Immature natural killer cell (primary cell): ENCODE measurements at regions not wholly inside any gene's neighbourhood (a gene's known extent, or its start where the extent isn't known, plus 50 kb on each side); places are given as distances from the start of the nearest gene placed in this dataset.

Experiments used
- DNase-seq, 3 donors: peaks; one replicate each; pipeline ENCODE4 v3.0.0; 2022; ENCODE audit warnings: mixed read lengths in 1 of 3
- H3K27ac Mint-ChIP-seq, 6 donors: one replicate each; pipeline ENCODE4 v1.8.0; 2020; ENCODE audit warnings: mixed read lengths in 6 of 6, mild to moderate bottlenecking in 5 of 6, inconsistent platforms in 4 of 6, moderate library complexity in 3 of 6
- H3K27me3 Mint-ChIP-seq, 3 donors: one replicate each; pipeline ENCODE4 v1.8.0; 2020 to 2021; ENCODE audit warnings: low read depth in 3 of 3, mild to moderate bottlenecking in 3 of 3, mixed read lengths in 3 of 3, moderate library complexity in 3 of 3, inconsistent platforms in 1 of 3
- H3K36me3 Mint-ChIP-seq, 3 donors: one replicate each; pipeline ENCODE4 v1.8.0; 2020; ENCODE audit warnings: mixed read lengths in 3 of 3, inconsistent platforms in 2 of 3, mild to moderate bottlenecking in 2 of 3
- H3K4me1 Mint-ChIP-seq, 2 donors: one replicate each; pipeline ENCODE4 v1.8.0; 2020; ENCODE audit warnings: inconsistent platforms in 2 of 2, mild to moderate bottlenecking in 2 of 2, mixed read lengths in 2 of 2, moderate library complexity in 1 of 2
- H3K4me3 Mint-ChIP-seq, 5 donors: one replicate each; pipeline ENCODE4 v1.8.0; 2020; ENCODE audit warnings: mild to moderate bottlenecking in 5 of 5, mixed read lengths in 5 of 5, inconsistent platforms in 3 of 5, moderate library complexity in 3 of 5
- H3K9me3 Mint-ChIP-seq, 6 donors: one replicate each; pipeline ENCODE4 v1.8.0; 2020; ENCODE audit warnings: mild to moderate bottlenecking in 6 of 6, mixed read lengths in 6 of 6, inconsistent platforms in 4 of 6, moderate library complexity in 3 of 6

DNA sequence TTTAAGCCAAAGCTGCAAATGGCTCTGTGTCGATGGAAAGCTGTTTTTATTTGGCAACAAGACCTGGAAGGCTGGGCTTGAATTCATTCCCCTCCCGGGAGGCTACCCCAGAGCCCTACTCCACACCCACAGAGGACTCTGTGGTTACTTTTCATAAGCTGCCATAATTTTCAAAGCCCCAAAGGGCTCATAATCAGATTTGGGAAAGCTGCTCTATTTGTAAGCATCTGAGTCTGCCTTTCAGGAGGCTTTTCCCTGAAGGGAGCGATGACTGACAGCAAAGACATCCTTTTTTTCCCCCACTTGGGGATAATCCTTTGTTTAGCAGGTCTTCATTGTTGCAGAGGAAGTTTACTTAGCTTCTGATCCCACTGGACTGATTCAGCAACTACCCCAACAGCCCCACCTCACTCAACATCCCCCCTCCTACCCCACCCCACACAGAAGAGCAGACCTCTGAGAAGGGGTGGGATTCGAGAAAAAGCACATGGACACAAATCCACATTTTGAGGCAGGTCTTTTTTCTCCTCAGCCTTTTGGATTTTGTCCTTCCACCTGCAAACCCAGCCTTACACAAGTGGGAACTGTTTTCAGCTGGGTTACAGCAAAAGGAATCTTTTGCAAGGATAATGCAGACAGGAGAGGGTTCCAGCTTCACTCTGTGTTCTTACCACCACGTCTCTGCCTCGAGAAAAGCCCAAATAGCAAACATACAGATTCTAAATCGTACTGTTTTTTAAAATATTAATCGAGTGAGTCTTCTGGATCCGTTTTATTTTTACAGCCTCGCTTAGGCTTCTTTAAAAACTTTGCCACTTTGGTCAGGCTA, 244.4 kb upstream of the TUT7 start:
- Mint-ChIP-seq H3K4me1 (no peaks in the 10 kb centered on the region), H3K27ac (no peak overlapping the region), H3K4me3 (no peak overlapping the region), H3K36me3 (no peaks in the 10 kb centered on the region), H3K9me3 (peaks cover 0 to 3% (median 0%) of the 10 kb centered on the region in 6 donors), H3K27me3 (peaks cover 3 to 10% (median 4%) of the 10 kb centered on the region in 3 donors)
- no peak for DNase-seq

DNA sequence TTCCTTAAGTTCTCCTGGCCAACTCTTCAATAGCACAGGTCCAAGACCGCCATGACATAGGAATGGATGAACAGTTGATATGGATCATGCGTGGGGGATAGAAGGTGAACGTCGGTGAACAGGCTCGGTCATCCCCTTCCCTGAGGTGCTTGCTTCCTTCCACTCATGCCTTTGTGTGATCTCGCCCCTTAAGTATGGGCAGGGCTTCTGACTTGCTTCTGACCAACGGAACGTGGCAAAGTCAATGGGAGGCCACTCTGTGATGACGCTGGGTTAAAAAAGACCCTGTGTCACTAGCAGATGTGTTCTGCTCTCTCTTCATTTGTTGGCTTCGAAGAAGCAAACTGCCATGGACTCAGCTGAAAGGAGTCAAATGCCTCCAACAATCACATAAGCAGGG, 240.5 kb upstream of the TUT7 start:
- H3K27me3 Mint-ChIP-seq, result peaks cover 0 to 8% (median 6%) of the 10 kb centered on the region in 3 donors
- no peak overlapping the region for H3K4me3 Mint-ChIP-seq
- no peaks in the 10 kb centered on the region for H3K4me1 Mint-ChIP-seq
- H3K27ac Mint-ChIP-seq, result no peak overlapping the region
- no peaks in the 10 kb centered on the region for H3K36me3 Mint-ChIP-seq
- DNase-seq, result no peak
- peaks cover 0 to 3% (median 0%) of the 10 kb centered on the region in 6 donors for H3K9me3 Mint-ChIP-seq

DNA sequence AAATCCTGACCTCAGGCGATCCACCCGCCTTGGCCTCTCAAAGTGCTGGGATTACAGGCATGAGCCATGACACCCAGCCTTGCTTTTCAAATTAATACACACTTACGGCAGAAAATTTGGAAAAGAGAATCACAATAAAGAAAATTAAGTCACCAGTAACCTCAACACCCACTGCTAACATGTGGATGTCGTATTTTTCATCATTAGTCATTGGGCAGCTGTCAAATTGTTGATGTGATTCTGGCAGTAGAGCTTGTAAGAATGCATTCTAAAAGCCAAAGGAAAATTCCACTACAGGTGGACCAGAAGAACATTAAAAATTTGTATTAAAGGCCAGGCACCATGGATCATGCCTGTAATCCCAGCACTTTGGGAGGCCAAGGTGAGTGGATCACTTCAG, 237.3 kb upstream of the TUT7 start:
- Mint-ChIP-seq H3K4me3 (no peak overlapping the region), H3K36me3 (no peaks in the 10 kb centered on the region)

DNA sequence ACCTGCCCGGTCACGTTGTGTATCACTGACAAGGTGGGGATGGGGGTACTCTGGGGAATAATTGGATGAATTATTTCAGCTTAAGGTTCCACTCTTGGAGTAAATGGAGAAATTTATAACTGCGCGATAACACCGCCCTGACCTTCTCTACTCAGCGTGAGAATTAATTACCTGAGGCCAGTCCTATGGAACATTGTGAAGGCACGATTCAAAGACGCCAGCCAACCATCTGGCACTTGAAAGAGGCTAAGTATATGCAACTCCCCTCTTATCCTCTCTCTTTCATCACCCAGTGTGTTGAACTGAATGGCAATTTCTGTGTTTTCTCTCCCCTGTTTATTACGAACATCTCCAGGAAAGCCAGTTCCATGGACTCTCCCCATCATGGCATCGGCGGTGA, 235.5 kb upstream of the TUT7 start:
- peaks cover 4 to 7% of the 10 kb centered on the region in 2 donors for H3K4me1 Mint-ChIP-seq
- H3K4me3 Mint-ChIP-seq, result no peak overlapping the region
- no peak overlapping the region for H3K27ac Mint-ChIP-seq
- no peaks in the 10 kb centered on the region for H3K9me3 Mint-ChIP-seq
- no peak for DNase-seq
- H3K27me3 Mint-ChIP-seq, result peaks cover 0 to 14% (median 11%) of the 10 kb centered on the region in 3 donors
- H3K36me3 Mint-ChIP-seq, result no peaks in the 10 kb centered on the region

More for the DNA sequence above, 237.3 kb upstream of the TUT7 start:
- no peak for DNase-seq
- Mint-ChIP-seq H3K27ac (no peak overlapping the region), H3K9me3 (peaks cover 0 to 3% (median 0%) of the 10 kb centered on the region in 6 donors), H3K4me1 (no peaks in the 10 kb centered on the region), H3K27me3 (peaks cover 0 to 13% (median 12%) of the 10 kb centered on the region in 3 donors)

DNA sequence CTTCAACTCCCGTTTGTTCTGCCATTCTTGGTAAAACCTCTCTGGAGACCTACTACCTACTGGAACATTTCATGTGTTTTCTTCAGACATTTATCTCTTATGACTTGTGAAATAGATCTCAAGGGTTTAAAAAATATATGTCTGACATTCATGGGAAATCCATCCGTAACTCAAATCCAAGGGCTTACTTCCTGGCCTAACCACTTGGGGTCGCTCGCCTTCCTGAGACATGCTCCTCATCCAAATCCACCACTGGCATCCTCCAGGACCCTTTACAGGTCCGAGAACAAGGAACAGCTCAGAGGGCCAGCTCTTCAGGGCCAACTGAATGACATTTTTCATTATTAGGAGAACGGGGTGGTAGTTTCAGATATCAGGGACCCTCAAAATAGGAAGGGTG, 235.1 kb upstream of the TUT7 start:
- Mint-ChIP-seq H3K4me1 (peaks cover 4 to 7% of the 10 kb centered on the region in 2 donors), H3K36me3 (no peaks in the 10 kb centered on the region), H3K27me3 (peaks cover 0 to 14% (median 7%) of the 10 kb centered on the region in 3 donors), H3K9me3 (no peaks in the 10 kb centered on the region), H3K27ac (no peak overlapping the region), H3K4me3 (no peak overlapping the region)
- no peak for DNase-seq

DNA sequence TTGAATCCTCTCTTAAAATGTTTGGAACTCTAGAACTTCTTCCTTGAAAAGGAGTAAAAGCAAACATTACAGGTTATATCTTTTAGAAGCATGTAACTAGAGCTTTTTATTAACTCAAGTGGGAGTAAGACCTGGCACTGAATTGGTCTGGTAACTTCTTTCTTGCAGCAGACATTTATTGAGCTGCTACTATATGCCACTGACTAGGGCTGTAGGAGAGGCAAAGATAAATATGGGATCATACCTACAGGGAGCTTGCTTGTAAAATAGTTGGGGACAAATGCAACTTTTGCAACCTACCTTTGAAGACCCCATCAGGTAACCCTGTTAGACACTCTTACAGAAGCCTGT, 231.9 kb upstream of the TUT7 start:
- peaks cover 3 to 8% (median 7%) of the 10 kb centered on the region in 3 donors for H3K27me3 Mint-ChIP-seq
- peak overlapping the region in 4 of 5 donors; percentile 62 to 79 (median 70) for H3K4me3 Mint-ChIP-seq
- H3K9me3 Mint-ChIP-seq, result no peaks in the 10 kb centered on the region
- H3K4me1 Mint-ChIP-seq, result peaks cover 4 to 7% of the 10 kb centered on the region in 2 donors
- H3K27ac Mint-ChIP-seq, result peak overlapping the region in 3 of 6 donors; percentile 10 to 48 (median 21)
- DNase-seq, result no peak
- H3K36me3 Mint-ChIP-seq, result no peaks in the 10 kb centered on the region

DNA sequence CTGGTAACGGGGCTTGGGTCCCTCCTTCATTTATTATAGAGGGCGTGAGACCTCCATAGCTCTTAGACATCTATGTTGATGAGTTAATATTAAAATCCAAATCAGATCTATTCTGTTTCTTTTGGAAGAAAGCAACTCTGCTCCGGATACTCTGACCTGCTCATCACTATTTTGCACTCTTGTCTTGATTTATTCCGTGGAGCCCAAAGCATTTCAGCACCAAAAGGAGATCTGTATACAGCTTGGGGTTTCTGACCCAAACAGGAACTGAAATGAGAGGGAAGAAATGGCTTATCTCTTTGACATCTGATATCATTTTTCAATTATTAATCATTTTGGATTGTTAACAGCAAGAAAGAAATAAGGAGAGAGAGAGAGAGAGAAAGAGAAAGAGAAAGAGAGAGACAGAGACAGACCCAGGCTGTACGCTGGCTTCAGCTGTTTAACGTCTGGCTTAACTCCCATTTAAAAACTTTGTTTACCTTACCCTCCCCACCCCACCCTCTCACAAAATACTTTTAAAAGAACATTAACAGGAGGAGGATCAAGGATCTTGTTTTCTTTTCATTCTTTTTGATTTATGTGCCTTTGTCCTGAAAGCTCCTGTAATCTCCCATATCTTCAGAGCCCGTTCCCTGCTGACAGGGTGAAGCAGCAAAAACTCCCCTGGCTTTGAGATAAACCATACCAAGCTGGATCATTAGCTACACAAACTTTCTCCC, 231.4 kb upstream of the TUT7 start:
- H3K36me3 Mint-ChIP-seq, result no peaks in the 10 kb centered on the region
- H3K4me1 Mint-ChIP-seq, result peaks cover 4 to 7% of the 10 kb centered on the region in 2 donors
- peak overlapping the region in 4 of 6 donors; percentile 21 to 75 (median 66) for H3K27ac Mint-ChIP-seq
- no peak for DNase-seq
- H3K4me3 Mint-ChIP-seq, result peak overlapping the region in 4 of 5 donors; percentile 62 to 79 (median 70)
- peaks cover 3 to 8% (median 7%) of the 10 kb centered on the region in 3 donors for H3K27me3 Mint-ChIP-seq
- no peaks in the 10 kb centered on the region for H3K9me3 Mint-ChIP-seq

DNA sequence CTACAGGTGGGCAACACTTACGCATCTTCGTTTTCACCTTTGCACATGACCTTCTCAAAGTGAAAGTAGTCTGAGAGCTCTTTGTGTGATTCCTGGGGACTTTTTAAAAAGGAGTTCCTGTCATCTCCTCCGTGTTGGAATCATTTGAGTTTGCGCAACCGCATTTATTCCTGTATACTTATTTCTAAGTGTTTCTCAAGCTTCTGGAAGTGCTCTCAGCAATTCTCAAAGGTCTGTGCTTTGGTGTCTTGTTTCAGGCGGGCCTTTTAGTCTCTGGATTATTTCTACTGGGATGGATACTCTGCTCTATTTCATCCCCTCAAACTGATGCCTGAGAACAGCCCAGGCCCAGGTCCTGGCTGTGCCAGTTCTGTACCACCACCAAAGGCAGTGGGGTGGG, 226.5 kb upstream of the TUT7 start:
- Mint-ChIP-seq H3K9me3 (no peaks in the 10 kb centered on the region), H3K4me3 (no peak overlapping the region), H3K27me3 (peaks cover 2 to 6% (median 3%) of the 10 kb centered on the region in 3 donors)

DNA sequence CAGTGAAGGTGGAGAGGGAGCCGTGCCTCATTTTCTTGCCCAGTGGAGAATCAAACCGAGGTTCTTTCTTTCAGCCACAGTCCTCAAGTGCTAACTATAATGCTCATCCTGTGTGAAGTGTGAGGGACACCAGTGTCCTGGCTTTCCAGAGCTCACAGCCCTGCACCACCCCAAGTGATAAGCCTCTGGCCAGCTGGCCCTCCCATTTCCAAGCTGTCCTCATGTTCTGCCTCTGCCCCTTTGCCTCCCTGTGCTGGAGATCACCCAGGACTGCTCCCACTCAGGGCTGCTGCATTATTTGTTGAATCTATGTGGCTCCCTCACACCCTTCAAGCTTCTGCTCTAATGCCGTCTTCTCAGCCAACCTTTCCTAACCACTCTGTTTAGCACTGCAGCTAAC, 224.5 kb upstream of the TUT7 start:
- Mint-ChIP-seq H3K9me3 (no peaks in the 10 kb centered on the region), H3K27ac (no peak overlapping the region), H3K4me3 (no peak overlapping the region), H3K36me3 (no peaks in the 10 kb centered on the region), H3K4me1 (no peaks in the 10 kb centered on the region), H3K27me3 (peaks cover under 1 to 4% (median 3%) of the 10 kb centered on the region in 3 donors)
- DNase-seq, result no peak

More for the DNA sequence above, 226.5 kb upstream of the TUT7 start:
- DNase-seq, result no peak
- no peak overlapping the region for H3K27ac Mint-ChIP-seq
- H3K4me1 Mint-ChIP-seq, result peaks cover 4 to 6% of the 10 kb centered on the region in 2 donors
- no peaks in the 10 kb centered on the region for H3K36me3 Mint-ChIP-seq

DNA sequence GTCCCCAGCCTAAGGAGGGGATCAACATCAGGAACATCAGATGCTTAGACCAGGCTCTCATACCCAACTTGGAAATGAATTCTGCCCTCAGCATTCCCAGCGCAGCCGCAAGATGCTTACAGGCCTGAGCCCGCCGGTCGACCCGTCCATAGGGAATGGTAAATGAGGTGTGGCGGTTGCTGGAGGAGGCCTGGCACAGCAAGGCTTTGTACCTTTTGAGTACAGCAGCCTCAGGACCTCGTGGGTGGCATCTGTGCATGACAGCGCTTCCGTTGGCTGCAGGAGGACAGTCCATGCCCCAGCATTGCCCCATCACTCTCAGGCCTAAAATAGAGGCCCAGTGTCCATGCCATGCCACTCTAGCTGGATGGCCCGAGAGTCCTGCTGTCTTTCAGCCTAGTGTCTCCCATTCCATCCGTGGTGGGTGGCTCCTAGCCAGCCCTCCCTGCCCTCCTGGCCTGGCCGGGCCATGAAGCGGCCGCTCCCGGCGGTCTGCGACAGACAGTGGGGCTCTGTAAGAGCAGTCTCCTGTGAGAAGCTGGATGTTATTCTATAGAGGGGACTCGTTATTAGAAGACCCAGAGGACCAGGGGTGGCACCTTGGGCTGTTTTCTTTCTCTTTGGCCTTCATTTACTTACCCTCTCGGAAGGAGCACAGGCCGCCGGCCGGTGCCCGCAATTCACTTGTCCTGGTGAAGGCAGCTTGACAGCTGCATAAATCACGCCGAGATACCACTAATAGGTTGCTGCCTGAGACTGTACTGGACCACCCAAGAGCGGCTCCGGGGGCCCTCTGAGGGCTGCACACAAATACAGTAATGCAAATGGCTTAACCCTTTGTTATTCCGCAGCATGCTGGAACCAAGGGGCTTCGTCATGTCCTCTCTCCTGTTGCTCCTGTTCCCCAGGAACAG, 223.5 kb upstream of the TUT7 start:
- Mint-ChIP-seq H3K27me3 (peaks cover 0 to 6% (median 3%) of the 10 kb centered on the region in 3 donors), H3K4me1 (no peaks in the 10 kb centered on the region), H3K36me3 (no peaks in the 10 kb centered on the region)

DNA sequence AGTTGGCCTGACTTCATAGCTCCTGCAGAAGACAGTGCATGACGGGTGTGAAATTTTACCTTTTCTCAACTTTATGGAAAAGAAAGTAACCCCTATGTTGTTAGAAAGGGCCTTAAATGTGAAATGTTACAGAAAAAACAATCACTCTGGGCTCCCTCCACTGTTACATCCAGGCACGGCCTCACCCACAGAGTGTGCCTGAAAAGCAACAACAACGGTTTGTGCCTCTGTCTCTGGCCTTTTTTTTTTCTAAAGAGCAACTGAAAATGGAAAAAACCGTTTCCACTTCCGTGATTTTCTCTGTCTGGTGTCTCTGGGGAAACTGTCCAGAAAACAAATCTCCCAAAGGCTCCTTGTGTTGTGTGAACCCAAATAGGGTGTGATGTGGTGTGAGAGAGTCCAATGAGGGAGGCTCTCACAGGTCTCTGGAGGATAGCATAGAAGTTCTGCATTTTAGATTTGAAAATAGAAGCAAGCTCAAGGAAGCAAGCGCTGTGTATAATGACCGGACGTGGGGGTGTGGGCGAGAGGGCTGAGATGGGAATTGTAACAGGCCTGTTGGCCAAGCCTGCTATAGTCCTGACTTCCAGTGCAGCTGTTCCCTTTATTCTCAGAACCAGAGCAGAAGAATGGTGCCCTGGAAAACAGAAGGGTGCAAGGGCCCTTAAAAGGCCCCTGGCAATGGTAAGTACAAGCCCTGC, 221.8 kb upstream of the TUT7 start:
- no peaks in the 10 kb centered on the region for H3K4me1 Mint-ChIP-seq
- H3K27me3 Mint-ChIP-seq, result peaks cover 0 to 7% (median 0%) of the 10 kb centered on the region in 3 donors
- H3K36me3 Mint-ChIP-seq, result no peaks in the 10 kb centered on the region
- peaks cover 0 to 3% (median 0%) of the 10 kb centered on the region in 6 donors for H3K9me3 Mint-ChIP-seq
- no peak for DNase-seq
- H3K27ac Mint-ChIP-seq, result no peak overlapping the region
- no peak overlapping the region for H3K4me3 Mint-ChIP-seq

More for the DNA sequence above, 223.5 kb upstream of the TUT7 start:
- Mint-ChIP-seq H3K4me3 (no peak overlapping the region), H3K9me3 (peaks cover 0 to 3% (median 0%) of the 10 kb centered on the region in 6 donors), H3K27ac (no peak overlapping the region)
- no peak for DNase-seq

DNA sequence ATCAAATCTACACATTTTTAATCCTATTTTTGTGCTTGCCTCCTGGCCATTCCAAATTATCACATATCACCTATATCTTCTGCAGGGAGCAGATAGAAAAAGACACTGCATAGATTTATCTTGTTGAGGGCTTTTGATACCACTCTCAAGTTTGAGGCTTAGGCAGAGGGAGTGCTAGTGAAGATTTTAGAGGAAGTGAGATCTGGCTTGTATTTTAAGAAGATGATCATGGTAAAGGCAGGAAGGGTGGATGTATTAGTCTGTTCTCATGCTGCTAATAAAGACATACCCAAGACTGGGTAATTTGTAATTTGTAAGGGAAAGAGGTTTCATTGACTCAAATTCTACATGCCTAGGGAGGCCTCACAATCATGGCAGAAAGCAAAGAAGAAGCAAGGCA, 220.9 kb upstream of the TUT7 start:
- no peak overlapping the region for H3K4me3 Mint-ChIP-seq
- H3K9me3 Mint-ChIP-seq, result peaks cover 0 to 3% (median 0%) of the 10 kb centered on the region in 6 donors
- DNase-seq, result no peak
- H3K27ac Mint-ChIP-seq, result no peak overlapping the region
- no peaks in the 10 kb centered on the region for H3K4me1 Mint-ChIP-seq
- peaks cover 0 to 7% (median 0%) of the 10 kb centered on the region in 3 donors for H3K27me3 Mint-ChIP-seq
- no peaks in the 10 kb centered on the region for H3K36me3 Mint-ChIP-seq

DNA sequence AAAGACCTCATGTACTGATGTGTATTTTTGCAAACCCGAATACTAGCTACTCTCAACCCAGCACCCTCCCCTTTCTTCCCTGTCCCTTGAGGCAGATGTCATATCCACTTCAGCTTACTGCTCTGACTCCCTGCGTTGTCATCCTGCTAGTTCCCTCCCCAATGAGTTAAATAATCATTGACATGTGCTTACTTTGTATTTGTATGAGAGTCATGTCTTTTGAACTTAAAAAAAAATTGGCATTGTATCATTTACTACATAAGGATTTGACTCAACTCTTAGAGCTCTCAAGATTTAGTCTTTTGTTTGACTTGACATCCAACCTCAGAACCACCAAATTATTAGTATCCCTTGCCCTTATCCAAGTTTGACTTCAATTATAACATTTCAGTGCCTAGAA, 219.7 kb upstream of the TUT7 start:
- H3K4me3 Mint-ChIP-seq, result no peak overlapping the region
- no peak for DNase-seq
- H3K9me3 Mint-ChIP-seq, result peaks cover 0 to 3% (median under 1%) of the 10 kb centered on the region in 6 donors
- H3K27ac Mint-ChIP-seq, result no peak overlapping the region
- peaks cover 0 to 7% (median 2%) of the 10 kb centered on the region in 3 donors for H3K27me3 Mint-ChIP-seq
- no peaks in the 10 kb centered on the region for H3K36me3 Mint-ChIP-seq
- H3K4me1 Mint-ChIP-seq, result no peaks in the 10 kb centered on the region
